ENCODE measurements at regions not wholly inside any gene's neighbourhood (a gene's known extent, or its start where the extent isn't known, plus 50 kb on each side); places are given as distances from the start of the nearest gene placed in this dataset.

DNA sequence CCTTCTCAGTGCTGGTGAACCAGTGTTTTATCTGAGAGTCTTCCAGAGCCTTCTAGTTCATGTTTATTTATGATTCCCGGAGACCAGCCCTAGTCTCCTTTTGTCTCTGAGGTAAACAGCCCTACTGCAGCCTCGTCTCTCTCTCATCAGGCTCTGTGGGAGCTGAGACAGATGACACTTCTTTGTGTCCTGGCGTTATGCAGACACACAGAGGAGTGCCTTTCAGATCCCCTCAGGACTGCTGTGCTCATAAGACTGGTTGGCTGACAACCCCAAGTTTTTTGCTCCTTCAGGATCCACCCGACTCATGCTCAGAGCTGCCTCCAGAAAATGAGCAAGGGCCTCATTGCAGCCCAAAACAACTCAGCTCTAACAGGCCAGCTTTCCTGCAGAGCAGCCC, 523.8 kb upstream of the SPHKAP start:
- DNase-seq (ENCODE audit: low spot score), result no peak

DNA sequence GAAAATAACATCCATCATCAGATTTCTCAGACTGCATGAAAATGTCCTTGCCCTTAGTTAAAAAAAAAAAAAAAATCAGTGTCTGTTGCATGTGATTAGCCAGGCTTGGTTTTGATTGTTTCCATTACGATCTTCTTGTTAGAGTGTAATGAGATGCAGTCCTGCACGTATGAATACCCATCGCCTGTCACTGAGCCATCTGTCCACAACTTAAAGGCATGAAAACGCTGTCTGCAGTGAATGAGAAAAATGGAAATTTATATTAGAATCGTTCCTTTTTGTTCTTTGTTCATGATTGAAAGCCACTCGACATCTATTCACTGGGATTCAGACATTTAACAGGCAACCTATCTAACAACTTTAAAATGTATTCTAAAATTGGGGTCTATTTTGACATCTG, 521.7 kb upstream of the SPHKAP start:
- DNase-seq (ENCODE audit: low spot score), result no peak

DNA sequence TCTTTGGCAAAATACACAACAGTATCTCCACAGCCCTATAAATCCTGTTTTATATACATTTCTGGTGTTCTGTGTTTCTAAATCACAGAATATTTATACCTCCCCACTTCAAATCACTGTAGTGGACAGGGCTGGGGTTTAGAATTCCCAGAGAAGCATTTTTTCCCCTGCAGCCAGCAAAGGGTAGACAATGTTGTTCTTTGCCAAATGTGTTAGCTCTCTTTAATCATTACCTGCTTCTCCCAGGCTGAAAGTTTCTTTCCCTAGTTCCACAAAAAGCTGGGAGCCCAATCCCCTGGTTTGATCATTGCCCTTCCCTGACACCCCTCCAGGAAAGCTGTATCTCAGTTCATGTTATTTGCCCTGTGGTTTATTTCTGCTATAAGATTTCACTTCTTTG, 520.0 kb upstream of the SPHKAP start:
- no peak for DNase-seq (ENCODE audit: low spot score)

DNA sequence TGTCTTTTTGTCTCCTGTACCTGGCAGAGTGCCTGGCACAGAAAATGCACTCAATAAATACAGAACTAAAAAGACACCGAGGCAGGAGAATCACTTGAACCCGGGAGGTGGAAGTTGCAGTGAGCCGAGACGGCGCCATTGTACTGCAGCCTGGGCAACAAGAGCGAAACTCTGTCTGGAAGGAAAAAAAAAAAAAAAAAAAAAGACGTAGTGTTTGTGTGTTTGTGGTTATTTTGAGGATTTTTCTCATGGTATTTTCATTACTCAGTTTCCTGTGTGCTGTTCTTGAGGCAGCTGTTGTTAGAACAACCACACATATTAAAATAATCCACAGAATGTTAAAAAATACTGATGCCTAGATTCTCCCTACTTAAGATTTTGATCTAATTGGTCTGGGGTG, 519.2 kb upstream of the SPHKAP start:
- DNase-seq (ENCODE audit: low spot score), result no peak

DNA sequence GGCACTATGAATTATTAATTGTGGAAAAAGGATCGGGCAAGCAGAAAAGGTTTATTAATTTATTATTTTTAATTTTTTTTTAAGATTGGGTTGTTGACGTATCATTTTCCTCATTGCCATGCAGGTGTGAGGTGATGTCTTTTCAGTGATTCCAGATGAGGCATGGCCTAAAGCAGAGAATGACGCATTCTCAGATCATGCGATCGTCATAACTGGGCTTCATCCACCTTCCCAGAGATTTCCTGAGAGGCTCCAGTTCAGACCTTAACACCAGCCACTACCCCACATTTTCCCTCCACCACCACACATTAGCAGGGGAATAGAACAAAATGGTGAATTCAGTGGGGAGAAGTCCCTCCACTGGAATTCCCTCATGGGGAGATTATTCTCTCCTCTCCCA, 518.4 kb upstream of the SPHKAP start:
- no peak for DNase-seq (ENCODE audit: low spot score)

DNA sequence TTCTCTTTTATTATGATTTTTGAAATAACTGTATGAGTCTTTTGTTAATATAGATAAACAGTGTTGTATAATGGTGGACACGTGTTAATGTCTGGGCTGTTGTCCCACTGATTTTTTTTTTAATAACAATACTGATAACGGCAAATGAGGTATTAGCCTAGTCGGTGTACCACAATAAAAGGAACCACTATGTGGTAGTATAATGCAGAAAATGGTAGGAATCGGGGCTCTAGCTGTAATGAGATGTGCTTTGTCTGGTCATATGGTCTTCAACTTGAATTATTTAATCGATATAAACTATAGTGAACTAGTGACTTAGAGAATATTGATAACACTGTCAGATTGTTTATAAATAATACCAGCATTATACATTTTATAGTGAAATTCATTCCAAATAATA, 517.9 kb upstream of the SPHKAP start:
- DNase-seq (ENCODE audit: low spot score), result no peak

DNA sequence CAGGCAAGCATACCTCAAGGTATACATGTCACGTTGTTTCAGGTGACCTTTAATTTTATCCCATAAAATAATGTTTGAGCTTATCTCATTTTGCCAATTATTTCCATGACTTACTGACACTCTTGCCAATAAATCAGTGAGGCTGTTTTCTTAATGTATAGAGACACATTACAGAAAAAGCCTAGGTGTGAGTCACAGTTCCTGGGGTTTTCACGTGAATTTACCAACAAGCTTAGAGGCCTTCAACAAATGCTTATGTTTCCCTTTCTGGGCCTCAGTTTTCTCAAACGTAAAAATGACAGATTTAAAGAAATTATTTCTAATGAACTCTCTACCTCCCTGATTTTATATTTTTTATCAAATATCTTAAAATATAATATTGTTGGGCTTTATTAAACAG, 517.5 kb upstream of the SPHKAP start:
- no peak for DNase-seq (ENCODE audit: low spot score)

DNA sequence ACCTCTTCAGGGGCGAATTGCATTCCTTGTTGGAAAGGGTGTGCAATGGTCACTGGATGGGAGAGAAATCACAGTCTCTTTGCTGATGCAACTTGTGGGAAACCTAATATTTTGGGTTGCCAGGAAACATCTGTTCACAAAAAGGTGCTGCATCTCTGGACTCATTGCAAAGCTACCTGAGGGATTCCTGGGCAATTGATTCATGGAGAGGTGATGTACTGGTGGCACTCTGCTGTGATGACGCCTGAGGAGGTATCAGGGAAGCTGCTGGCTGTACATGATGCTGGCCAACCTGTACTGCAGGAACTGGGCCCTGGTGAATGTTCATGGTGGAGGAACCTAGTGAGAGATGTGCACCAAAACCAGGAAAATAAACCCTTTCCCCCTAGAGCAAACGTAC, 516.0 kb upstream of the SPHKAP start:
- no peak for DNase-seq (ENCODE audit: low spot score)

DNA sequence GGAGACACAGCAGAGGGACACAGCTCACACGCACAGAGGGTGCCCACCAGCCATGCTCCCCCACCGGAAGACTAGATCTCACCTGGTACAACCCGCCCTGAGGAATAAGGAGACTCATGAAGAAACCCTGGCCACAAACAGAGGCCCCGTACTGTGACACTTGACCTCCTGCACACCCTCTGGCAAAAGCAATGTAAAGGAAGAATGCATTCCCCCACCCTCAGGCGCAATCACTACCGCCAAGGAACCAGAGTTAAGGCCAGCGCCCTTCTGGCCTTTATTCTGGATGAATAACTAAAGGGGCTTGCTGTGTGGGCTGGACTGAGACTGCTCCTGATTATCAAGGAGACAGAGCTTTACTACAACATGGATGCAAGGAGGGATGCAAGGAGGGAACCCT, 509.2 kb upstream of the SPHKAP start:
- peak; percentile 61 for DNase-seq (ENCODE audit: low spot score)

DNA sequence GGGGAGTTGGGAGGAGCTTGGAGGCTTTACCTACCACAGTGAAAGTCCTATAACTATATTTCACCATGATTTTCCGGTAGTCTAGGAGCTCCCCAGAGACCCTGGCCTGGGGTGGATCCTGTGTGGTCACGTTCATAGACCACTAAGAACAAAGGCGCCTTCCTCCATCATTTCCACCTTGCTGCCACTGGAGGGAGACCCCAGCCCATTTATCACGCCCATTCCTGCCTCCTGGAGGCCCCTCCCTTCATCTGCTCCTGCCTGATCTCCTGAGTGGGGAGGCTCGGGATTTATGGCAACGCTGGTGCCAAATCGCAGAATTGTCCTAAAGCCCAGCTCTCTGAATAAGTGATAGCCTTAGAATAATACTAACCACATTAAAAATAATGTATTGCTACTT, 507.6 kb upstream of the SPHKAP start:
- DNase-seq (ENCODE audit: low spot score), result peak; percentile 77

DNA sequence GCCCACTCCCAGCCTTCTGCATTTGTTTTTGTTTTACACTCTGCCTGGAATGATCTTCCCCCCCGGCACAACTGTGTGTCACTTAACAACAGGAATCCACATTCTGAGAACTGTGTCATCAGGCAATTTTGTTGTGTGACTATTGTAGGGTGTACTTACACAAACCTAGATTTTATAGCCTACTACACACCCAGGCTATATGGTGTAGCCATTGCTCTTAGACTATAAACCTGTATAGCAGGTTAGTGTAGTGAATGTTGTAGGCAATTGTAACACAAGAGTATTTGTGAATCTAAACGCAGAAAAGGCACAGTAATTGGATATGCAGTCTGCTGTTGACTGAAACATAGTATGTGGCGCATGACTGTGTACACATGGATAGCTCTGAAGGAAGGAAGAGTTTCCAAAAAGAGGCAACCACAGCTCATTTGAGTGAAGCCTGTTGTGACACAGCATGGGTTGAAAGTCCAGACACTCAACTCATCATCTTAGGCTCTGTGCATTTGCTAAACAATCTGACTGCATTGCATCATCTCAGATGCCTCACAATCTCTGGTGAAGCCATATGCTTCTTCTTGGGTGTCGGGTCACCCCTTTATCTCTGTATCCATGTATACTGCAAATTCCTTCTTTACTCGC, 506.6 kb upstream of the SPHKAP start:
- DNase-seq (ENCODE audit: low spot score), result no peak

DNA sequence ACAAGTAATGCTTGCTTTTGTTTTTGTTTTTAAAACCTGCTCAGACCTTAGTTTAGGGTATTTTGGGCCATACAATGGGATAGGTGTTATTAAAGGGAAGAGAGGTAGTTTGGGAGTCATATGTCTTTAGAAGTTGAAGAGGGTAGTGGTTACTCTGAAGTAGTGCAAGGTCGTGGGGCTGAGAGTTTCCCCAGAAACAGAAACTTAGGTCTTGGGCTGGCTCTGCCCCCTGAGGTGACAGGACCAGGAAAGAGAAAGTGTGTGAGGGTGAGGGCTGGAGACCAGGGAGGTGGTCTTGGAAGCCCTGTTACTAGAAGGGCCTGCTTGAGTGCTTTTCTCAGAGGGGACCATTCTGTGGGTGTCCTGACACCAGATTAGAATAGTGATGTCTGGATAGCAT, 500.5 kb upstream of the SPHKAP start:
- no peak for DNase-seq (ENCODE audit: low spot score)

DNA sequence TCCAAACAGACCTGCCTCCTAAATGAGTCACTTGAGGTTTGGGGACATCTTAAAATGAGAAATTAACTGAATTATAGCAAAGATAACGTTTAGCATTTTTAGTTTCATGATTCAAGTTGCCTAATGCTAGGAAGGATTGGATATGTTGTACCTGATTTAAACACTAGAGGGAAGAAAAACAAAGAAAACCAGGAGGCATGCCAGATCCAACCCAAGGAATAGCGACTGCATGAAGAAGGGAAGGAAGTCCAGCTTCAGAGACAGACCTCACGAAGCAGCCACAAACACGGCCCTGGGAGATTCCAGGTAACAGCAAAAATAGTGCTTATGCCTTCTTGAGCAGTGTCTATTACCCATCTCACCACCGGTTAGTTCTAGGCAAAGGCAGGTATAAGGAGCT, 499.9 kb upstream of the SPHKAP start:
- DNase-seq (ENCODE audit: low spot score), result no peak

DNA sequence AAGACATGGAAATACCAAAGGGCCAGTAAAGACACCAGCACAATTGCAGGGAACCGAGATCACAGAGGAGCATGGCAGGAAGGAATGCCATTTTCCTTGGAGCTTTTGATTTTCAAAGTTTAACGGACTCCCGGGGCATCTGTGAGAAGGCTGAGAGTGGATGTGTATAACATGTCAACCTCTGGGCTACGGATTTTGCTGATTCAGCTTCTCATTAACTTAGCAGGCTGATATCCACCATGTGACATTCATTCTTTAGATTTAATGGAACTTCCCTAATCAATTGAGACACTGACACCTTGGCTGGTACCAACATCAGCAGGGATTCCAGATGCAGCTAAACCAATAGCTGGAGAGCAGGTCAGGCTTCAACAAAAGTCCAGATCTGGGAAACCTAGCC, 496.6 kb upstream of the SPHKAP start:
- DNase-seq (ENCODE audit: low spot score), result no peak

DNA sequence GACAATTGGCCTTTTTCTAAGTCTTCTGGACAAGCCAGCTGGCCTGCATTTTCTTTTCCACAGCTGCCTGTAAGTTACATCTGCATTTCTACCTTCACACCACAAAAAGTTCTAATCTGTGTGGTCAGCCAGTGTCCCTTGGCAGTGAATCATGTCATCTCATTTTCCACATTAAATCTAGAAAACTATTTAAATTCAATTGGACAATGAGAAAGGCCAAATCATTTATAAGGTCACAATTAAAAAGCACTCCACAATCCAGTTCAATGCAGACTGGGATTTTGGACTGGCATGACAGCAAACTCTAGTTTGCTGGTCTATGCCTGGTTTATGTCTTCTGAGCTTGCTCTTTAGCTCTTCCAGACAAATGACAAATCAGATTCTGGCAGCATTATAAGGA, 494.2 kb upstream of the SPHKAP start:
- no peak for DNase-seq (ENCODE audit: low spot score)

DNA sequence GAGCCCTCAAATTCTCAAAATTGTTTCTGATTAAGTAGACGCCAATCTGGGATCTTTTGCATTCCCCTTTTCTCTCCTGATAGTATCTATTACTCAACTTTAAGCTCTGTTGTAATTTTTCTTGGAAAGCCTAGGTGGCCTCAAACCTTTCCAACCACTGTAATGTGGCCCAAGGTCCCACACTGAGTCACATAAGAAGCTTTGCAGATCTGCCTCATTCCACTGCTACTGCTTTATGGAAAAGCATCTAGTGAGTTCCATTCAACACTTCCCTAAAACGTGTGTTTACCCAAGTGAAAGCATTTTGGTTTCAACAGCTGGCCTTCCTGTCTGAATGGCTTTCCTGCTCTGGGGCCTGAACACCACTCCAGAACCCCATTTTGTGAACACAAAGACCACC, 493.6 kb upstream of the SPHKAP start:
- DNase-seq (ENCODE audit: low spot score), result no peak

DNA sequence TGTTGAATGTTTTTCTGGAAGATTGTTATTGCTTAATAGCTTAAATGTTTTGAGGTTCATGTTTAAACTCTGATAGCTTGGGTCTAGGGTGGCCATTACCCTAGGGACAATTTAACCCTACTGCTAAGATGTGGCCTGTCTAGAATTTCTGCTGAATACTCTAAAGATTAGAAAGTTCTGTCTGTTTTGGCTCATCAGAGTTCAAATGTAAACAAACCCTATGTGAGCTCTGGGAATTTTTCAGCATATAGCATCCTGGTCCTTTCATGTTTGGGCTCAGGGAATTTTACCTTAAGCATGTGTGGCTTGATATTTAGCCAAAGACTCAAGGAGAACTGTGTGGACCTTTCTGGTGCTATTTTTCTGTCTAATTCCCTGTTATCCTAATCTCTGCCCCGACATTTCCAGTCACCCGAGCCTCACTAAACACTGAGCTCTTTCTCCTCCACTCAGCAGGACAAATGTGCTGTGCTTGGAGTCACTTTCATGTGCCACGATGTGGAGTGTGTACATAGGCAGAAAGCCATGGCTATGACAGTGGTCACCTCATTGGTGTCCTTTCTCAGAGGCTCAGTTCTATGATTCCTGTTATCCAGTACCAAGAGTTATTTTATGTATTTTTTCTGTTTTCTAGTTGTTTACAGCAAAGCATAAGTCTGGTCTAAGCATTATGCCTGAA, 492.5 kb upstream of the SPHKAP start:
- DNase-seq (ENCODE audit: low spot score), result no peak

DNA sequence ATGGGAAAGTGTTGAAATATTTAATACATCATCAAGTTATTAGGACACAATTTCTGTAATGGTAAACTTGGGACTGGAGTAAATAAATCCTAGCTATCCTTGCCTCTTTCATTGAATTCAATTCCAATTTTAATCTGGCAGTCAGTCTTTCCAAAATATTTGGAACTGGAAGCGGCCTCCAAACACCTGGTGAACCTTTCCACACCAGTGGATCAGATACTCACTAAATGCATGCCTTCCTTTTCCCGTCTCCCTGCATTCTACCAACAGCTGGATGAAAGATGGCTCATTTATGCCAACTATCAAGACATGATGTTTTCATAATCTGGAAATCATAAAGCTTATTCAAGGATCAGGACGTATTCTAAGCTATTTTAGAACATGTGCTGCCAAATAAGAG, 488.2 kb upstream of the SPHKAP start:
- DNase-seq (ENCODE audit: low spot score), result no peak

DNA sequence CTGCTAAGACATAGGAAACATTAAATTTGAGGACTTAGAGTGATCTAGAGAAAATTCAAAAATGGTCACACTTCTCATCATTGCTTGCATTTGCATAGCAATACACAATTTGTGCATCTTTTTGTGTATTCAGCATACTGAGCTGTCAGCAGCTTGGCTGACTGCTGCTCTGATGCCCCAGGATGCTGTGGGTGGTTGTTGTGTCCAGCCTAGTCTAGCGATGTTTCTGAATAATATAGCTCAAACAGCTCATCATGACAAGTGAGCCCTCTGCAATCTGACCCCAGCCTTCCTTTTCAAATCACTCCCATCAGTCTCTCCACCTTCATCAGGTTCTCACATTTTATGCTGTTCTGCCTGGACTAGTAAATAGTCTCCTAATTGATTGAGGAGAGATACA, 483.7 kb upstream of the SPHKAP start:
- no peak for DNase-seq (ENCODE audit: low spot score)

DNA sequence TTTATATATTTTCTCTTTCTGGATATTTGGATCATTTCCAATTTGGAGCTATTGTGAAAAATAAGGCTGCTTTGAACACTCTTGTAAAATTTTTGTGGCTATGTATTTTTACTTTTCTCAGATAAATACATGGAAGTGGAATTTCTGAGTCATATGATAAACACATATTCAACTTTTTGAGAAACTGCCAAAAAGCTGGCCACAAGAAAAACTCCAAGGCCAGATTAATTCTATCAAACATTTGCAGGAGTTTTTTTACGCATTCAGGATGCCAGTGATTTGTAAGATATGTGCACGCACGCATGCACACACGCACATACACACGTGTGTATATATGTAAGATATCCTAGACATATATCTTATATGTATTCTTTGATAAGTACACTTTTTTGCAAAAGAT, 477.5 kb upstream of the SPHKAP start:
- DNase-seq (ENCODE audit: low spot score), result no peak

DNA sequence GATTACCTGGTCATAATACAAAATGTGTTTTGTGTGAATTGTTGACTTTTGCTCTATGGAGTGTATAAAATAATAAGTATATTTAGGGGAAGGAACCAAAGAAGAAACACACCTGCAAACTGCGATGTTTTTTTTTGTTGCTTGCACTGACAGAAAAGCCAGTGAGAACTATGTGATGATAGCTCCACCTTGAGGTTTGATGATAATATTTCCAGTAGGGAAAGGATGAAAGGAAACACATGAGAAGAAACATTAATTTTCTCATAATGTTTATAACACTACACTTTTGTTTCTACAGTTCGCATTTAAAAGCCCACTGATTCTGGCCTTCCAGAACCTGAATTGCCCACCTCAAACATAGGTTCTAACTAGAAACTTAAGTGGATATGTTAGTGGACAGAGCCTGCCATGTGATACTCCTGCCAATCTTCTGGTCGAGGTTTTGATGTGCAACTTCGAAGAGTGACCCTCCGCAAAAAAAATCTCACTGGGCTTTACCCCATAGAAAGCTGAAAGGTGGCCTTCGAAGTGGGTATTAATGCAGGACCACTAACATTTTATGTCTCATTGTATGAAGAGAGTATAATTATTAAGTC, 476.4 kb upstream of the SPHKAP start:
- no peak for DNase-seq (ENCODE audit: low spot score)

DNA sequence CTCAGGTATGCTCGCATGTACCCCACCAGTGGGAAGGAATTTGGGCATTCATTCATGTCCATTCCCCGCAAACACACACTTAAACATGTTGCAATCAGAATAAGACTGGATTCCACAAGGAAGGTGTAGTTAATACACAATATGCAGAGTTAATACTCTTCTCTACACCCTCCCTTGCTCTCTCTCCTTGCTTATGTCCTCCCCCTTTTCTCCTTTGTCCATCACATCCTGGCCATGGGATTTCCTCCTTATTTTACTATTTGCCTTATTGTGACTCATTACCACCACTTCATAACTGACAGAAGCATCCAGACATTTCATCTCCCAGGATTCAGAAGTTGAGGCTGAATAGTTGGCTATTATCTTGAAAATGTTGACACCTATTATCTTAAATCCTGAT, 473.8 kb upstream of the SPHKAP start:
- DNase-seq (ENCODE audit: low spot score), result no peak

DNA sequence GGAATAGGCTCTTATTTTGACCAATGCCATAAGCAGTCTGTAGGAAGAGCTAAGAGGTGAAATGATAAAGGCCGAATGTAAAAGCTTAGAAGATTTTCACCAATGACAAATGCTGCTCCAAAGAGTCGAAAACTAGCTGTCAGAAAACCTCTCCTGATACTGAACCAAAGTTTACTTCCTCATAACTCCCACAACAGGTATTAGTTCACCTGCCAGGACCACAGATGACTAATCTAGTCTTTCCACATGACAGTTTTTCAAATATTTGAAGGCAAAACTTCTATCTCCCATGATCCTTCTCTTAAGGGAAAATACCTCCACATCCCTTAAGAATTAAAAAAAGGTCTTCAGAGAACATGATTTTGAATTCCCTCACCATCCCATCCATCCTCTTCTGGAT, 473.2 kb upstream of the SPHKAP start:
- no peak for DNase-seq (ENCODE audit: low spot score)

DNA sequence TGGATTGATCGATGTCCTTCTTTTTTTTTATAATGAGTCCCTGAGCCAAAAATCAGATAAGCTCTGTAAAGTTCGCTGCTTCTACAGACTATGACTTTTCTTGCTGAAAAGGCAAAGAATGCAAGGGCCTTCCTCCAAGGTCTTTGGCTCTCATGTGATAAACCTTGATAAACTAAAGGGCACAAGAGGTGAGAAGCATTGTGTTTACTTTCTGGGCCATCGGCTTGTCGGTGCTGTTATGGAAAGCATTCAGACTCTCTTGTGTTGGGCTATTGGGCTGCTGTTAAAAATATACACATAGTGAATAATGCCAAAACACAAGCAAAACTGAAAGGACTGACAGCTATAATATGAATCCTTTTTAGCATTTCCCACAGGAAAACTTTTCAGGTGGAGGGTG, 472.4 kb upstream of the SPHKAP start:
- no peak for DNase-seq (ENCODE audit: low spot score)

All from ecto neural progenitor cell (in vitro differentiated cells).